GM18867 (cell line): ENCODE measurements at regions not wholly inside any gene's neighbourhood (a gene's known extent, or its start where the extent isn't known, plus 50 kb on each side); places are given as distances from the start of the nearest gene placed in this dataset.

Experiments used
- ATAC-seq: cut with Tn5 transposase; IDR thresholded peaks from one replicate; pipeline ENCODE4 v1.9.1; 2021; ENCODE audit warnings: mild to moderate bottlenecking, moderate library complexity; ENCODE audit not compliant: unreplicated experiment

- no peak for ATAC-seq
Measured at GRCh38 chr7:17016402-17017010, 134.7 kb upstream of the AGR3 start.

DNA sequence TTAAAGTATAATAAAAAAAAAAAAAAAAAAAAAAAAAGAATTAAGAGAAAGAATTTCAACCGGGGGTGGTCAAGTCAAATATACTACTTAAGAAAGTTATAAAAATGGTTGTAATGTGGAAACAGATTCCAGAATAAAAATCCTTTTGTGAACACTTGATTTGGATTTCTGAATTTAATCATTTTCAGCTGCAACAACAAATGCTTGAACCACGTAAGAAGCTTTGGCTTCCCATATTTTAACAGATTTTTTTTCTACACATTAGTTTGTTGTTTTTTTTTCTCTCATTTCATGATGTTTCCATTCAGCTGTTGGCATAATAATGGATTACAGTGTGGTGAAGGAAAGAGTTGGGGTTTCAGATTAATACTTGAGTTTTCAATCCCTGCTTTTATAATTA lies 137.3 kb upstream of the AGR3 start:
- ATAC-seq: no peak

GRCh38 chr7:17020250-17020649 lies 138.5 kb upstream of the AGR3 start:
- ATAC-seq: no peak

- no peak for ATAC-seq
Measured at GRCh38 chr7:17021205-17021604, 139.4 kb upstream of the AGR3 start.

- no peak for ATAC-seq
Measured at GRCh38 chr7:17022920-17023319, 141.1 kb upstream of the AGR3 start.

DNA sequence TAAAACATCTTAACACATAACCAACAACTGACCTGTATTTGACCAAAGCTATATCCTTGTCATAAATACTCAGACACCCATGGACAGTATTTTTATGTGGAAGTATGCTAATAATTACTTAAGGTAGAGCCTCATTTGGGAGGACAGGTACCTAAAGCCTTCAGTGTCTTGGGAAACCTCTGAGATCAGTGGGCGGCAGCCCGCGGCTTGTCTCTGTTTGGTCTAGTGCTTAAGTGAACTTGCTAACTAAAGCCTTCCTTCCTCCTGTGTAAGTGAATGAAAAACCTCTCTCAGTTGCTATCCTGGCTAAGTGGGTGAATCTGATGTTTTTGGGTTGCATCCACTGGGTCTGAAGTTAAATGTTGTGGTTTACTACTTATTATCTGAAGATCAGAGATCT lies 144.5 kb upstream of the AGR3 start:
- ATAC-seq: no peak

- no peak for ATAC-seq
Measured at GRCh38 chr7:17027143-17027788, 145.5 kb upstream of the AGR3 start.

- no peak for ATAC-seq
Measured at GRCh38 chr7:17027789-17028152, 146.0 kb upstream of the AGR3 start.

GRCh38 chr7:17029150-17029549 lies 147.4 kb upstream of the AGR3 start:
- ATAC-seq: no peak

DNA sequence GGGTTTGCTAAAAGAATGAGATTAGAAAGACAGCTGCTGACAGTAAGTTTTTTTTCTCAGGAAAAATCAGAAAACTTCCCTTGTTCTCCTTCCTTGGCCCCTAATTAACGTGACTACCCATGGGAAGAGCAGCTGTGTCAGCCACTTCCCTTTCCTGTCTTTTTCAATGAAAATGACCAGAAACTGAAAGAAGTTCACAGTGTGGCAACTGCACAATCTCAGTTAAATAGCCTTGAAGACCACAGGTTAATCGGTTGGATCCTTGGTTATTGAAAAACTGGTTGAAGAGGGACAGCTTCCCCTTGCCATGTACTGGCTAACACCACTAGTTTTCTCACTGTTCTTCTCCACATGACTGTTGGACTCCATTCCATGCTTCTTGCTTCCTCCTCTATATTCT lies 148.8 kb upstream of the AGR3 start:
- no peak for ATAC-seq

GRCh38 chr7:17031906-17032551 lies 150.2 kb upstream of the AGR3 start:
- no peak for ATAC-seq

DNA sequence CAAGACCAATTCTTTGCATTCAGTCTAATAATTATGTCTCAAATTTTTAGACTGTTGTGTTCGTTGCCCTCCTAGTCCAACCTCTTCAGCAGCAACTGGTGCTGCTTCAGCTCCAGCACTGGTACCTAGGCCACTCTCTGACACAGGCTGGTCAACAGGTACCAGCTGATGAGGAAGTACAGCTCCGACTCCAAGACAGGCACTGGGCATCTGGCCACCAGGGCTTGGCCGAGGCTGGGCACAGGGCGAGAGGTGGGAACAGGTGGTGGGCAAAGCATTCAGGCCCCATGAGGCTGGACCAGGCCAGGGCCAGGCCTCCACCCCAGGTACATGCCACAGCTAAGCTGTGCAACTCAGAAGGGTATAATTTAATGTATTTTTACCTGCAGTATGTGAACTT lies 151.5 kb upstream of the AGR3 start:
- no peak for ATAC-seq

- ATAC-seq: no peak
Measured at GRCh38 chr7:17036584-17036983, 154.8 kb upstream of the AGR3 start.

DNA sequence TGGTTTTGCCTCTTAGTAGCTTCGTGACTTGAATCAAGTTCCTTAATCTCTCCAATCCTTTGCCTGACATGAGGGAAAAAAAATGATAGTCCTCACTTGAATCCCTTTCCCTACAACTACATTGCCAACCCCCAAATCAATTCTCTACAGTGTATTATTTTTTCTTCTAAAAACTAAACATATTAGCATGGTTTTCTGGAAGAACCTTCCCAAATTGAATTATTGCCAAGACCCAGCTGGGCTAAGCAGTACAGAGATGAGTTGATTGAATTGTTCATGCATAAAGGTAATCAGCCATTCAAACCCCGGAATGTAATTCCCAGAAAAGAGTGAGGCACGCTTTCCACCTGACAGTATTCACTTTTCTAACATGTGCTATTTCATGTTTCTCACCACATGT lies 155.6 kb upstream of the AGR3 start:
- no peak for ATAC-seq

DNA sequence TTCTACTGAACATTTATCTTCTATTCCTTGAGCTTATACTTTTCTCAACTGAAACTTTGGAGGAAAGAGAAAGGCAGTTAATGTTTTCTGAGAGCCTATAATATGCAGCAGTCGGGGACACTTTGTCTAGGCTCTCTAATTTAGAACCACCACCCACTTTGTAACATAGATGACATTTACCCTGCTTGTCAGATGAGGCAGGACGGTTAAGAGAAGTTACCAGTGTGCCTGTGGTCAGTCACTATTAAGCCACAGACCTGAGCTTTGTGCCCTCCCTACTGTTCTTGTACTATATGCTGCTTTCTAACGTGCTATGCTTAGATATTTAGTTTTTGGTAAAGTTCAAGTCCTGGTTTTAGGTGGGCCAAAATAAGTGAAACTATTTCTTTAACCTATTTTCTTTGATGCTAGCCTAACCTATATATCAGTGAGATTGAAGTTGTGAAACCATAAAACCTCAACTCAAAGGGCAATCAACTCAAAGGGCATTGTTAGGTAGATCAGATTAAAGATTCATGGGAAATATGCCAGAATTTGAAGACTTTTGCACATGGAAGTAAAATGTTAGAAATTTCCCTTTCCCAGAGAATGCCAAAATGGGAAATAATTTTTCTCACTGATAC lies 156.5 kb upstream of the AGR3 start:
- no peak for ATAC-seq

GRCh38 chr7:17038783-17039170 lies 157.0 kb upstream of the AGR3 start:
- ATAC-seq: no peak

- ATAC-seq: no peak
Measured at GRCh38 chr7:17039372-17039771, 157.6 kb upstream of the AGR3 start.

GRCh38 chr7:17040716-17041115 lies 158.9 kb upstream of the AGR3 start:
- ATAC-seq: no peak

GRCh38 chr7:17041324-17041723 lies 159.5 kb upstream of the AGR3 start:
- no peak for ATAC-seq

DNA sequence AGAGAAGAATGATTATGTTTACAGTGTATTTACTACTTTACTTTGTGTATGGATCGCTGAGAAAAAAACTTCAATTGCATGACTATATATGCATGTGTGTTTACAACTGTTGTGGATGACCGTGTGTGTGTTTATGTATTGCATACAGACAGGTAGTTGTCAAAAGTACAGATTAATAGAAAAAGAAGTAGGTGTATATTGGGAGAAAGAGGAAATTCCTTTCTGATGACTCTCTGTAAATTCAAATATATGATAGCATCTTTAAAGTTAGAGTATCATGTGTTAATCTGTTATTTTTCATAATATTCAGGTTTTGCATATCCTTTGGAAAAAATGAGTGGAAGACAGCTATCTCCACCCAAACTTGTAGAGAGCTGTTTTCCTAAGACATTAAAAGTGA lies 160.4 kb upstream of the AGR3 start:
- ATAC-seq: no peak

DNA sequence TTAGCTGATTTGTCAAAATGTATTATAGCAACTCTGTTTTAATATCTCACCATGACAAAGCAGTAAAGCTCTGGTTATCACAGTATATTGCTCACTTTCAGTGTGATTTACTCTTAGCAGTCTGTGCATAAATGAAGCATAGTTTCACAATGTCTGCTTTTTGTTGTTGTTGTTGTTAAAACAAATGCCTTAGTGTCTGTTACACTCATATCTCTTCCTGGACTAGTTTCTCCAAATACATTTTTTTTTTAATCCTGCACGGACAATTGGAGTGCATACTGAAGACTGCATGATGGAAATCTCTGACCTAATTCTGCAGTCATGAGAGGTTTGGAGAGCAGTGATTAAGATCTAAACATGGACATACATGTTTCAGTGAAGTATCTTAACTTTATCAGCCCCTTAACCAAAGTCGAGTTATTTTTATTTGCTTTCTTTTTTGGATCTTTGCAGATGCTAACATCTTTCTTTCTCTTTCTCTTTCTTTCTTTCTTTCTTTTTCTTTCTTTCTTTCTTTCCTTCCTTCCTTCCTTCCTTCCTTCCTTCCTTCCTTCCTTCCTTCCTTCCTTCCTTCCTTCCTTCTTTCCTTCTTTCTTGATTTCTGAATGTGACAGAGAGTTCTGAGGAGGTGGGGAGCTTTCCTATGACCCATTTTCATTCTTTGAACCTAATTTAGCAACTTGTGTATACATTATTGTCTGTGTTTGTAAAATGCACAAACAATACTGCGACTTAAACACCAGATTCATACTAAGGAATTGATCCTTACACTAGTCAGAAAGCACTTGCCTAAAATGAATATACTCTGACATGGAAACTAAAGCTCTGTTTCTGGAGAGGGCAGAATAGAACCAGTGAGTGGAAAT lies 161.5 kb upstream of the AGR3 start:
- ATAC-seq: no peak
